ENCODE measurements at regions not wholly inside any gene's neighbourhood (a gene's known extent, or its start where the extent isn't known, plus 50 kb on each side); places are given as distances from the start of the nearest gene placed in this dataset.

DNA sequence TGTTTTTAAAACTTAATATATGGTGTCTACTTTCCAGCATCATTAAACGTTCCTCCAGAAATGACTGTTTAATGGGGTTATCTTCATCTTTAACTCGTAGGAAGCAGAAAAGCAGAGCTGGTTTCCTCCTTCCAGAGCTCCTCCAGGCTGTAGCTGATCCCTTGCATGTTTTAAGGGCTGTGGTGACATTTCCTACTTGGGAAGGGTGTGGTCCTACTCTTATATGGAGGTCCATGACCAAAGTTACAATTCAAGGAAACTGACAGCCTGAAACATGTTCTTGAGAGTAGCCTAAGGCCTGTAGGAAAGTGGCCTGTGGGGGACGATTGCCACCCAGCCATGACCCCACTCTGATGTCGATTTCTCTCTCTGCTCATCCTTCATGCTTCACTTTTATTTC is 297.1 kb downstream of the GADD45G start:
- Histone ChIP-seq H3K9me3 (ENCODE audit: low read depth, low read length, poor library complexity, severe bottlenecking) (no peaks in the 10 kb centered on the region), H3K4me3 (ENCODE audit: low read depth, low read length, poor library complexity, severe bottlenecking) (no peak overlapping the region), H3K36me3 (ENCODE audit: insufficient read depth, low read length, poor library complexity, severe bottlenecking) (no peaks in the 10 kb centered on the region), H3K4me1 (ENCODE audit: insufficient read depth, low read length, poor library complexity, severe bottlenecking) (no peaks in the 10 kb centered on the region), H3K27ac (ENCODE audit: low read depth, low read length, poor library complexity, severe bottlenecking) (no peak overlapping the region), H3K27me3 (replicated peaks; ENCODE audit: insufficient read depth, low read depth, low read length, poor library complexity) (peaks cover 14% of the 10 kb centered on the region)
- ChIA-PET POLR2A (ENCODE audit: low non-redundant PET) (no interaction called here), CTCF (no interaction called here)
- BruUV-seq (replicated peaks) = no TSS peak
- no peak for DNase-seq (ENCODE audit: low spot score)
- intact Hi-C loops (cut with micrococcal nuclease; ENCODE audit: unreplicated experiment) = no loop called here
- no peak for TF ChIP-seq CTCF (conservative IDR thresholded peaks at IDR 0.05; ENCODE audit: low read depth, low read length)
- no peak for TF ChIP-seq EZH2 (IDR thresholded peaks at IDR 0.05; ENCODE audit: borderline replicate concordance, low read depth, low read length, poor library complexity, severe bottlenecking)

DNA sequence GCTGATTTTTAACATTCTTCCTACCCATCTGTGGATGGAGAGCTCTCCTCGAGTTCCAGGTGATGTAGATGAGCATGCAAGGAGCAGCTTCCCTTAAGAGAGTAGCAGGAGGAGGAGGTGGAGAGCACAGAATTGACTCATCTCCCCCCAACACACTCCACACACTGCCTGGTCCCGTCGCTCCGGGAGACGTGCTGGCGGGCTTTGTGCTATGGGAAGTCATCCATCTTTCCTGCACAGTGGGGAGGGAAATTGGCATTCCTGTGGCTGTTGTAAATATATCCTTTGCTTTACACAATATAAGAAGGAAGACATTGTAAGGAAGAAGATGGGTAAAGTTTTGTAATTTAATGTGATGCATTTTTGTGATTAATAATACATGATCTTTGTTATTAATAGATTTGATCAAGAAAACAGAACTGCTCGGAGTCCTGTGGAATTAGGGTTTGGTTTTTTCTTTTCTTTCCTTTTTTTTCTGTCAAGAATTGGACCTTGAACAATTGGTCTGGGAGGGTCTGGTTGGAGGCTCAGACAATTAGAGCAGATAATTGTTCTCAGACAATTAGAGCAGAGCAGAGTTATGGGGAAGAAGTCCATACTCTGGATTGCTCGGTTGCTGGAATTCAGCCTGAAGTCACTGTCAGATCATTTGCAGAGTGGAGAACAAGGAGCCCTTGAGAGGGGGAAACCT is 297.8 kb downstream of the GADD45G start:
- POLR2A ChIA-PET (ENCODE audit: low non-redundant PET) = no interaction called here

GRCh38 chr9:89903141-89903475 is 298.3 kb downstream of the GADD45G start:
- Histone ChIP-seq H3K9me3 (ENCODE audit: low read depth, low read length, poor library complexity, severe bottlenecking) (no peaks in the 10 kb centered on the region), H3K4me1 (ENCODE audit: insufficient read depth, low read length, poor library complexity, severe bottlenecking) (no peaks in the 10 kb centered on the region), H3K36me3 (ENCODE audit: insufficient read depth, low read length, poor library complexity, severe bottlenecking) (no peaks in the 10 kb centered on the region), H3K27me3 (replicated peaks; ENCODE audit: insufficient read depth, low read depth, low read length, poor library complexity) (peaks cover 10% of the 10 kb centered on the region), H3K27ac (ENCODE audit: low read depth, low read length, poor library complexity, severe bottlenecking) (no peak overlapping the region), H3K4me3 (ENCODE audit: low read depth, low read length, poor library complexity, severe bottlenecking) (no peak overlapping the region)
- BruUV-seq (replicated peaks) = no TSS peak
- no peak for TF ChIP-seq CTCF (conservative IDR thresholded peaks at IDR 0.05; ENCODE audit: low read depth, low read length)
- no peak for TF ChIP-seq EZH2 (IDR thresholded peaks at IDR 0.05; ENCODE audit: borderline replicate concordance, low read depth, low read length, poor library complexity, severe bottlenecking)
- no peak for DNase-seq (ENCODE audit: low spot score)
- POLR2A ChIA-PET (ENCODE audit: low non-redundant PET) = no interaction called here
- CTCF ChIA-PET = no interaction called here
- intact Hi-C loops (cut with micrococcal nuclease; ENCODE audit: unreplicated experiment) = no loop called here

More for the DNA sequence above, 297.8 kb downstream of the GADD45G start:
- Histone ChIP-seq H3K27ac (ENCODE audit: low read depth, low read length, poor library complexity, severe bottlenecking) (no peak overlapping the region), H3K4me1 (ENCODE audit: insufficient read depth, low read length, poor library complexity, severe bottlenecking) (no peaks in the 10 kb centered on the region), H3K27me3 (replicated peaks; ENCODE audit: insufficient read depth, low read depth, low read length, poor library complexity) (peaks cover 10% of the 10 kb centered on the region), H3K36me3 (ENCODE audit: insufficient read depth, low read length, poor library complexity, severe bottlenecking) (no peaks in the 10 kb centered on the region), H3K4me3 (ENCODE audit: low read depth, low read length, poor library complexity, severe bottlenecking) (no peak overlapping the region), H3K9me3 (ENCODE audit: low read depth, low read length, poor library complexity, severe bottlenecking) (no peaks in the 10 kb centered on the region)
- CTCF ChIA-PET = no interaction called here
- no TSS peak for BruUV-seq (replicated peaks)
- TF ChIP-seq CTCF (conservative IDR thresholded peaks at IDR 0.05; ENCODE audit: low read depth, low read length) = no peak
- TF ChIP-seq EZH2 (IDR thresholded peaks at IDR 0.05; ENCODE audit: borderline replicate concordance, low read depth, low read length, poor library complexity, severe bottlenecking) = no peak
- DNase-seq (ENCODE audit: low spot score) = peak; percentile 44
- intact Hi-C loops (cut with micrococcal nuclease; ENCODE audit: unreplicated experiment) = no loop called here
